Spinal cord (tissue), 9 donors: ENCODE measurements at regions not wholly inside any gene's neighbourhood (a gene's known extent, or its start where the extent isn't known, plus 50 kb on each side); places are given as distances from the start of the nearest gene placed in this dataset.

ENCODE experiments used
- DNase-seq, 6 donors: peaks; one replicate each; pipeline versions ENCODE4 v3.0.0 to v3.0.0-alpha.2; 2013 to 2015; ENCODE audit warnings: low spot score in 6 of 6, low read depth in 4 of 6
- H3K27ac ChIP-seq: one replicate; pipeline ENCODE4 v1.5.1; 2013; ENCODE audit warnings: low read depth, low read length, control low read depth
- H3K27me3 ChIP-seq: one replicate; pipeline ENCODE4 v1.6.1; 2013; ENCODE audit warnings: low read length; ENCODE audit not compliant: control insufficient read depth, insufficient read depth
- H3K36me3 ChIP-seq: one replicate; pipeline ENCODE4 v1.6.1; 2013; ENCODE audit warnings: low read length; ENCODE audit not compliant: control insufficient read depth, insufficient read depth
- H3K4me1 ChIP-seq: one replicate; pipeline ENCODE4 v1.6.1; 2013; ENCODE audit warnings: low read length; ENCODE audit not compliant: control insufficient read depth, insufficient read depth
- H3K4me3 ChIP-seq: one replicate; pipeline ENCODE4 v1.5.1; 2013; ENCODE audit warnings: low read depth, low read length, control low read depth
- H3K9me3 ChIP-seq: one replicate; pipeline ENCODE4 v1.6.1; 2013; ENCODE audit warnings: low read length; ENCODE audit not compliant: control insufficient read depth, insufficient read depth
- WGBS: methylation state at CpG from one replicate; pipeline ENCODE4 v1.1.5; 2013; ENCODE audit warnings: missing lambda C conversion rate; ENCODE audit not compliant: insufficient coverage; 5-methylcytosine and 5-hydroxymethylcytosine counted together
- donor health status: healthy.

DNA sequence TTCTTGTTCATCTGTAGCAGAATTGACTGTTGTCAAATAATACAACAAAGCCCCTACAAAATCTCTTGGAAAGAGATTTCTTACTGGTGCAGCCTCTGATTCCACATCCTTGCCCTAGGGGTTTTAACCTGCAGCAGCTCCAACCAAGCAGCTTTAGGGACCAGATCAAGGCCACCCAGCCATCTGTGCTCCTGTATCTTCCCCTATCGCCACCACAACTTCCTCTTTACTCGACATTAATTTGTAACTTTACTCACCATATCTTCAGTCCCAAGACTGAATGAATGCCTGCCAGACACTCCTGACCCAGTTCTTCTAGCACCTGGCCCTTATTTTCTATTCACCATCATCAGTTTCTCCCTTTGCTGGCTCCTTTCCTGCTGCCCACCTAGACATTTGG lies 156.6 kb upstream of the IL12A start:
- Histone ChIP-seq H3K4me1 (no peaks in the 10 kb centered on the region), H3K36me3 (no peaks in the 10 kb centered on the region), H3K27me3 (no peaks in the 10 kb centered on the region), H3K9me3 (no peaks in the 10 kb centered on the region), H3K4me3 (no peak overlapping the region), H3K27ac (no peak overlapping the region)
- WGBS: 100% methylated on average over 2 of the region's 2 CpGs
- no peak for DNase-seq

DNA sequence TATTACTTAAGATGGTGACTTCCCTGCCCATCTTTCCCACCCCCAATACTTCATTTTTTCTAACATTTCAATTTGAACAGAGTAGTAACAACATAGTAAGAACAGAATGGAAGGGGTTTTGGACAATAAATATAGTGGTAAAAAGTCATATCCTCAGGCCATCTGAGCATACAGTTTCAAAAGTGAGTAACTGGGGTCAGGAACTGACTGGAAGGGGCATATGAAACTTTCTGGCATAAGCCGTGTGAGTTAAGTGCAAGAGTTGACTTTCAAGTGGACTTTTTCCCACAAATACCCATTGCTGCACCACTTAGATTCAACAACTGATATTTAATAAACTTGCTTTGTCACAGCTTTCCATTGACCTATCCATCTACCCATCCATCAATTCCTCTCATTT lies 153.5 kb upstream of the IL12A start:
- WGBS: no CpG with 5 or more reads among the region's 1 CpG

GRCh38 chr3:159837725-159838124 lies 150.9 kb upstream of the IL12A start:
- Histone ChIP-seq H3K9me3 (no peaks in the 10 kb centered on the region), H3K27ac (no peak overlapping the region), H3K36me3 (no peaks in the 10 kb centered on the region), H3K4me1 (no peaks in the 10 kb centered on the region), H3K27me3 (no peaks in the 10 kb centered on the region), H3K4me3 (no peak overlapping the region)
- DNase-seq: no peak
- 43% methylated on average over 2 of the region's 3 CpGs for WGBS

More for the DNA sequence above, 153.5 kb upstream of the IL12A start:
- Histone ChIP-seq H3K27ac (no peak overlapping the region), H3K4me1 (no peaks in the 10 kb centered on the region), H3K36me3 (no peaks in the 10 kb centered on the region), H3K4me3 (no peak overlapping the region), H3K27me3 (no peaks in the 10 kb centered on the region), H3K9me3 (no peaks in the 10 kb centered on the region)
- no peak for DNase-seq

DNA sequence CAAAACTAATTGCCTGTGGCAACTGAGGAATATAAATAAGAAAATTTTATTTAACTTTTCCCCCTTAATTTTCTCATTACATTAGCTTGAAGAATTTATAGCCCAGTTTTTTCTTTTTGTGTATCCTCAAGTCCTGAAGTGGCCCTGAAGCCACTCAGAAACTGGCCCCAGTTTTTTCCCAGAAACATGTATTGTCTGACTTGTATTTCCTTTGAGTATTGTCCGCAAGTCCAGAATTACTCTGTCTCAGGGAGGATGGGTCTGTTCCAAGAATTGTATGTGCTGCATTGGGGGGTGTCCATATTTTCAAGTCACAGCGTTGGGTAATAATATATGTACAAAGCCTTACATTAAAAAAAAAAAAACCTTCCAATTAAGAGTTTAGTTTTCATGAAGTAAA lies 149.7 kb upstream of the IL12A start:
- H3K36me3 ChIP-seq: no peaks in the 10 kb centered on the region
- H3K4me1 ChIP-seq: peaks cover 7% of the 10 kb centered on the region
- H3K27me3 ChIP-seq: no peaks in the 10 kb centered on the region
- H3K27ac ChIP-seq: peak overlapping the region; percentile 98
- no peaks in the 10 kb centered on the region for H3K9me3 ChIP-seq
- no CpG with 5 or more reads among the region's 2 CpGs for WGBS
- DNase-seq: no peak
- H3K4me3 ChIP-seq: peak overlapping the region; percentile 90

GRCh38 chr3:159839561-159840379 lies 148.9 kb upstream of the IL12A start, which contains the start of gene SCHIP1:
Gene SCHIP1 (plus strand): TSS chr3:159839861.
- peak within 1 kb of the TSS; percentile 90 for H3K4me3 ChIP-seq
- no peaks in the 10 kb centered on the region for H3K27me3 ChIP-seq
- peak; percentile 75 to 97 (median 82) for DNase-seq
- 3% methylated on average over 25 of the region's 30 CpGs for WGBS
- no peaks in the 10 kb centered on the region for H3K36me3 ChIP-seq
- no peaks in the 10 kb centered on the region for H3K9me3 ChIP-seq
- H3K27ac ChIP-seq: peak within 1 kb of the TSS; percentile 98
- H3K4me1 ChIP-seq: peaks cover 11% of the 10 kb centered on the region

DNA sequence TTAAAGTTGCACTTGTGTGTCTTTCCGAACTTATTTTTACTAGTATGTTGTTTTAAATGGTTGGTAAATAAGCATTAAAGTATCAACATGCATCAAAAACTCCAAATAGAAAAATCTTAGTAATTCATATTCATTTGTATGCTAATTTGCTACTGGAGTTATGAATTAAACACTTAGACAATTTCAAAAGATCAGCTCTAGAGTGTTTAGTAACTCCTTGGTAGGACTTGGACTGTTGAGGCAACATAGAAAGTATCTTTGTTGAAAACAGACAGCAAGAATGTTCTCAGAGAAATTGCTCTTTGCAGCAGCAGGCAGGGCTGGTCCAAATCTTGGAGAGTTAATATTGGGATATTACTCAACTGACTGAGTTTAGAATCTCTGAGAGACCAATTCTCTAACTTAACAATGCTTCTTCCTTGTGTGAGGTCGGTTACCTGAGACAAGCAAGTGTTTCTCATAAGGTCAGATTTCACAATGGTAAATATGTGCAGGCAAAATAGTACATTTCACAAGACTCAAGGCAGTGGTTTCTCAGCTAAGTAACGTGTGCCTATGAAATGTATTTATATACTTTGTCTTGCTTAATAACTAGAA lies 147.8 kb upstream of the IL12A start:
- Histone ChIP-seq H3K4me3 (peak overlapping the region; percentile 90), H3K4me1 (peaks cover 20% of the 10 kb centered on the region), H3K9me3 (no peaks in the 10 kb centered on the region), H3K36me3 (no peaks in the 10 kb centered on the region), H3K27me3 (no peaks in the 10 kb centered on the region), H3K27ac (peak overlapping the region; percentile 98)
- DNase-seq: peak in 2 of 6 donors; percentile 57 to 68
- no CpG with 5 or more reads among the region's 3 CpGs for WGBS

DNA sequence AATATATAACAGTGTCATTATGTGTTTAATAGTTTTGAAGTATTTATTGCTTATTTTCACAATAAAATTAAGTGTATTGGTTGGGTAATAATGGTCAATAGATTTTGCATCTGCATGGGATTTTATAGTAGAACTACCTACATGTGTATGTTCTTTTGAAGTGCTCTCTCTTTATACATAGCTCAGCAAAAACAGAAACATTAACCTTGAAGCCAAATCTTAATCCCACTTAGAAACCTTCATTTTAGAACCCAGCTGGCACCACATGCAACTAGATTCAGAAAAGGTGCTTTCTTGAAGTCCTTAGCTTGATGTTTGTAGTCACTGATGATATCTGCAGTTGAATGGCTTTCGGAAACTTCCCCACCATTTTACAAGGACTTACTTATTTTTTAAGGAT lies 146.9 kb upstream of the IL12A start:
- peak overlapping the region; percentile 90 for H3K4me3 ChIP-seq
- DNase-seq: peak in 1 of 6 donors; percentile 48
- no peaks in the 10 kb centered on the region for H3K36me3 ChIP-seq
- peak overlapping the region; percentile 98 for H3K27ac ChIP-seq
- no peaks in the 10 kb centered on the region for H3K27me3 ChIP-seq
- peaks cover 20% of the 10 kb centered on the region for H3K4me1 ChIP-seq
- no CpG with 5 or more reads among the region's 1 CpG for WGBS
- H3K9me3 ChIP-seq: no peaks in the 10 kb centered on the region

- DNase-seq: peak in 2 of 6 donors; percentile 68 to 76
- Histone ChIP-seq H3K27me3 (no peaks in the 10 kb centered on the region), H3K27ac (peak overlapping the region; percentile 82), H3K9me3 (no peaks in the 10 kb centered on the region), H3K36me3 (no peaks in the 10 kb centered on the region), H3K4me1 (peaks cover 20% of the 10 kb centered on the region), H3K4me3 (no peak overlapping the region)
- WGBS: 38% methylated on average over 1 of the region's 7 CpGs
Observed at GRCh38 chr3:159843840-159844730, 144.6 kb upstream of the IL12A start.

- no peak for DNase-seq
- 56% methylated on average over 3 of the region's 4 CpGs for WGBS
- H3K9me3 ChIP-seq: no peaks in the 10 kb centered on the region
- no peak overlapping the region for H3K4me3 ChIP-seq
- no peaks in the 10 kb centered on the region for H3K27me3 ChIP-seq
- H3K36me3 ChIP-seq: no peaks in the 10 kb centered on the region
- H3K27ac ChIP-seq: peak overlapping the region; percentile 82
- H3K4me1 ChIP-seq: peaks cover 23% of the 10 kb centered on the region
Observed at GRCh38 chr3:159844801-159845261, 143.8 kb upstream of the IL12A start.
